ENCODE measurements at regions not wholly inside any gene's neighbourhood (a gene's known extent, or its start where the extent isn't known, plus 50 kb on each side); places are given as distances from the start of the nearest gene placed in this dataset.

DNA sequence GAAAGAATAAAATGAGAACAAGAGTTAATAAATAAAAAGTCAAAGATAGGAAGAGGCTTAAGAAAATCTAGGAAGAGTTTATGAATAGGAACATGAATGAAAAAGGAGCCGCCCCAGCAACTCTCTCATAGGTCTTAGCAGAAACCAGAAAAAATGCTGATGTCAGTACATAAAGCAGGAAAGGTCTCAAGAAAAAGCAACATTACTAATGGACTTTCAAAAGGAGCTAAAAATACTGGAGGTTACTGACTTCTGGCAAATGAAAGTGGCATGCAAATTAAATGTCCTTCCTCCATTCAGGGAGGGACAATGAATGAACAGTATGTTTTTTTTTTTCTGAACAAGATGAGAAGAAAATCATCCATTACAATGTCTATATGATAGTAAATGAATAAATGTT lies 387.6 kb downstream of the BRINP2 start (continued):
- TF ChIP-seq, protein P1, sequence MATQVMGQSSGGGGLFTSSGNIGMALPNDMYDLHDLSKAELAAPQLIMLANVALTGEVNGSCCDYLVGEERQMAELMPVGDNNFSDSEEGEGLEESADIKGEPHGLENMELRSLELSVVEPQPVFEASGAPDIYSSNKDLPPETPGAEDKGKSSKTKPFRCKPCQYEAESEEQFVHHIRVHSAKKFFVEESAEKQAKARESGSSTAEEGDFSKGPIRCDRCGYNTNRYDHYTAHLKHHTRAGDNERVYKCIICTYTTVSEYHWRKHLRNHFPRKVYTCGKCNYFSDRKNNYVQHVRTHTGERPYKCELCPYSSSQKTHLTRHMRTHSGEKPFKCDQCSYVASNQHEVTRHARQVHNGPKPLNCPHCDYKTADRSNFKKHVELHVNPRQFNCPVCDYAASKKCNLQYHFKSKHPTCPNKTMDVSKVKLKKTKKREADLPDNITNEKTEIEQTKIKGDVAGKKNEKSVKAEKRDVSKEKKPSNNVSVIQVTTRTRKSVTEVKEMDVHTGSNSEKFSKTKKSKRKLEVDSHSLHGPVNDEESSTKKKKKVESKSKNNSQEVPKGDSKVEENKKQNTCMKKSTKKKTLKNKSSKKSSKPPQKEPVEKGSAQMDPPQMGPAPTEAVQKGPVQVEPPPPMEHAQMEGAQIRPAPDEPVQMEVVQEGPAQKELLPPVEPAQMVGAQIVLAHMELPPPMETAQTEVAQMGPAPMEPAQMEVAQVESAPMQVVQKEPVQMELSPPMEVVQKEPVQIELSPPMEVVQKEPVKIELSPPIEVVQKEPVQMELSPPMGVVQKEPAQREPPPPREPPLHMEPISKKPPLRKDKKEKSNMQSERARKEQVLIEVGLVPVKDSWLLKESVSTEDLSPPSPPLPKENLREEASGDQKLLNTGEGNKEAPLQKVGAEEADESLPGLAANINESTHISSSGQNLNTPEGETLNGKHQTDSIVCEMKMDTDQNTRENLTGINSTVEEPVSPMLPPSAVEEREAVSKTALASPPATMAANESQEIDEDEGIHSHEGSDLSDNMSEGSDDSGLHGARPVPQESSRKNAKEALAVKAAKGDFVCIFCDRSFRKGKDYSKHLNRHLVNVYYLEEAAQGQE (IDR thresholded peaks at IDR 0.05): no peak
- TF ChIP-seq NR2F2 (IDR thresholded peaks at IDR 0.05): no peak
- no peak for TF ChIP-seq EGR1 (IDR thresholded peaks at IDR 0.05; ENCODE audit: low read depth in 2 of 2)
- TF ChIP-seq RXRA (IDR thresholded peaks at IDR 0.05): no peak
- TF ChIP-seq, protein P2, sequence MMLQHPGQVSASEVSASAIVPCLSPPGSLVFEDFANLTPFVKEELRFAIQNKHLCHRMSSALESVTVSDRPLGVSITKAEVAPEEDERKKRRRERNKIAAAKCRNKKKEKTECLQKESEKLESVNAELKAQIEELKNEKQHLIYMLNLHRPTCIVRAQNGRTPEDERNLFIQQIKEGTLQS (IDR thresholded peaks at IDR 0.05): no peak
- no peak for TF ChIP-seq HNF4A (conservative IDR thresholded peaks at IDR 0.05)
- no peak for TF ChIP-seq FOXA2 (IDR thresholded peaks at IDR 0.05)
- TF ChIP-seq RAD21 (IDR thresholded peaks at IDR 0.05): no peak
- TF ChIP-seq YY1 (IDR thresholded peaks at IDR 0.05): no peak
- TF ChIP-seq TAF1 (conservative IDR thresholded peaks at IDR 0.05): no peak

DNA sequence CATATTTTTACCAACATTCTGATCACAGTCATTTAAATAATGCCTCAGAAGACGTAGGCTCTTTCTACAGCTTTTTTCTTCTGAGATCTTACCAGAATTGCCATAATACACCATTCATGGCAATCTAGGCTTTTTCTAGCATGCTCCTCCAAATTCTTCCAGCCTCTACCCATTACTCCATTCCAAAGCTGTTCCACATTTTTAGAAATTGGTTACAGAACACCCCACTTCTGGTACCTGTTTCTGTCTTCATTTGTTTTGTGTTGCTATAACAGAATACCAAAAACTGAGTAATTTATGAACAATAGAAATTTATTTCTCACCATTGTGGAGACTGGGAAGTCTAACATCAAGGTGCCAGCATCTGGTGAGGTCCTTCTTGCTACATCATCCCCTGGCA lies 385.4 kb downstream of the BRINP2 start:
- 72% methylated on average over 1 of the region's 1 CpG for WGBS
- Histone ChIP-seq H3K27me3 (ENCODE audit: control insufficient read depth in 4 of 4, insufficient read depth in 4 of 4, low read length in 3 of 4) (no peaks in the 10 kb centered on the region), H3K4me3 (ENCODE audit: low read depth in 1 of 3, low read length in 3 of 3) (no peak overlapping the region), H3K4me1 (ENCODE audit: control insufficient read depth in 4 of 4, insufficient read depth in 4 of 4, low read length in 3 of 4) (no peaks in the 10 kb centered on the region), H3K36me3 (ENCODE audit: control insufficient read depth in 4 of 4, insufficient read depth in 3 of 4, low read depth in 1 of 4, low read length in 3 of 4) (no peaks in the 10 kb centered on the region), H3K27ac (ENCODE audit: low read depth in 1 of 2, low read length in 2 of 2) (no peak overlapping the region), H3K9me3 (ENCODE audit: control insufficient read depth in 4 of 4, low read length in 3 of 4) (peaks cover 0 to 14% (median 6%) of the 10 kb centered on the region in 4 donors), H3K9ac (ENCODE audit: low read depth in 1 of 2, low read length in 2 of 2) (no peak overlapping the region)
- DNase-seq (ENCODE audit: low spot score): no peak
- TF ChIP-seq RAD21 (IDR thresholded peaks at IDR 0.05) (no peak), SP1 (IDR thresholded peaks at IDR 0.05) (no peak), GABPA (IDR thresholded peaks at IDR 0.05 in 1 of 2, conservative IDR thresholded peaks at IDR 0.05 in 1 of 2) (no peak), NR2F2 (IDR thresholded peaks at IDR 0.05) (no peak), FOXA2 (IDR thresholded peaks at IDR 0.05) (no peak)
- TF ChIP-seq, protein P1 (IDR thresholded peaks at IDR 0.05): no peak

DNA sequence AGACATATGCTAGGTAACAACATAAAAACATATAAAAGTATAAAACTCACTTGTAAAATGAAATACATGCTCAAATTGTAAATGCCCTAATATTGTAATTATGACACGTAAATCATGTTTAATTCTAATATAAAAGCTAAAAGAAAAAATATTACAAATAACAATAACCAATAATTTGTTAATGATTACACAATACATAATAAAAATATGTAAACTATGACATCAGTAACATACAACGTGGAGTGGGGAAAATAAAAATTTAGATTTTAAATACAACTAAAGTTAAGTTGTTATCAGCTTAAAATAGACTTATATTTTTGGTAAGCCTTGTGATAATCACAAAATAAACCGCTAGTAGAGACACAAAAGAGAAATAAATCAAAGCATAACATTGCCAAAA lies 376.4 kb downstream of the BRINP2 start:
- Histone ChIP-seq H3K4me1 (ENCODE audit: control insufficient read depth in 4 of 4, insufficient read depth in 4 of 4, low read length in 3 of 4) (no peaks in the 10 kb centered on the region), H3K27ac (ENCODE audit: low read depth in 1 of 2, low read length in 2 of 2) (no peak overlapping the region), H3K9ac (ENCODE audit: low read depth in 1 of 2, low read length in 2 of 2) (no peak overlapping the region), H3K9me3 (ENCODE audit: control insufficient read depth in 4 of 4, low read length in 3 of 4) (no peaks in the 10 kb centered on the region), H3K27me3 (ENCODE audit: control insufficient read depth in 4 of 4, insufficient read depth in 4 of 4, low read length in 3 of 4) (no peaks in the 10 kb centered on the region), H3K4me3 (ENCODE audit: low read depth in 1 of 3, low read length in 3 of 3) (no peak overlapping the region), H3K36me3 (ENCODE audit: control insufficient read depth in 4 of 4, insufficient read depth in 3 of 4, low read depth in 1 of 4, low read length in 3 of 4) (no peaks in the 10 kb centered on the region)
- no peak for TF ChIP-seq JUND (IDR thresholded peaks at IDR 0.05)
- TF ChIP-seq, protein P2 (IDR thresholded peaks at IDR 0.05): no peak
- TF ChIP-seq, protein P3, sequence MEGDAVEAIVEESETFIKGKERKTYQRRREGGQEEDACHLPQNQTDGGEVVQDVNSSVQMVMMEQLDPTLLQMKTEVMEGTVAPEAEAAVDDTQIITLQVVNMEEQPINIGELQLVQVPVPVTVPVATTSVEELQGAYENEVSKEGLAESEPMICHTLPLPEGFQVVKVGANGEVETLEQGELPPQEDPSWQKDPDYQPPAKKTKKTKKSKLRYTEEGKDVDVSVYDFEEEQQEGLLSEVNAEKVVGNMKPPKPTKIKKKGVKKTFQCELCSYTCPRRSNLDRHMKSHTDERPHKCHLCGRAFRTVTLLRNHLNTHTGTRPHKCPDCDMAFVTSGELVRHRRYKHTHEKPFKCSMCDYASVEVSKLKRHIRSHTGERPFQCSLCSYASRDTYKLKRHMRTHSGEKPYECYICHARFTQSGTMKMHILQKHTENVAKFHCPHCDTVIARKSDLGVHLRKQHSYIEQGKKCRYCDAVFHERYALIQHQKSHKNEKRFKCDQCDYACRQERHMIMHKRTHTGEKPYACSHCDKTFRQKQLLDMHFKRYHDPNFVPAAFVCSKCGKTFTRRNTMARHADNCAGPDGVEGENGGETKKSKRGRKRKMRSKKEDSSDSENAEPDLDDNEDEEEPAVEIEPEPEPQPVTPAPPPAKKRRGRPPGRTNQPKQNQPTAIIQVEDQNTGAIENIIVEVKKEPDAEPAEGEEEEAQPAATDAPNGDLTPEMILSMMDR (IDR thresholded peaks at IDR 0.05; ENCODE audit: low read depth, low read length, missing input control): no peak
- TF ChIP-seq RAD21 (IDR thresholded peaks at IDR 0.05): no peak
- no peak for TF ChIP-seq FOXA1 (IDR thresholded peaks at IDR 0.05)
- TF ChIP-seq TAF1 (conservative IDR thresholded peaks at IDR 0.05): no peak
- no peak for TF ChIP-seq RXRA (IDR thresholded peaks at IDR 0.05)
- TF ChIP-seq EGR1 (IDR thresholded peaks at IDR 0.05; ENCODE audit: low read depth in 2 of 2): no peak
- no peak for TF ChIP-seq FOXA2 (IDR thresholded peaks at IDR 0.05)
- TF ChIP-seq, protein P4, sequence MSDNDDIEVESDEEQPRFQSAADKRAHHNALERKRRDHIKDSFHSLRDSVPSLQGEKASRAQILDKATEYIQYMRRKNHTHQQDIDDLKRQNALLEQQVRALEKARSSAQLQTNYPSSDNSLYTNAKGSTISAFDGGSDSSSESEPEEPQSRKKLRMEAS (IDR thresholded peaks at IDR 0.05): no peak
- TF ChIP-seq, protein P5, sequence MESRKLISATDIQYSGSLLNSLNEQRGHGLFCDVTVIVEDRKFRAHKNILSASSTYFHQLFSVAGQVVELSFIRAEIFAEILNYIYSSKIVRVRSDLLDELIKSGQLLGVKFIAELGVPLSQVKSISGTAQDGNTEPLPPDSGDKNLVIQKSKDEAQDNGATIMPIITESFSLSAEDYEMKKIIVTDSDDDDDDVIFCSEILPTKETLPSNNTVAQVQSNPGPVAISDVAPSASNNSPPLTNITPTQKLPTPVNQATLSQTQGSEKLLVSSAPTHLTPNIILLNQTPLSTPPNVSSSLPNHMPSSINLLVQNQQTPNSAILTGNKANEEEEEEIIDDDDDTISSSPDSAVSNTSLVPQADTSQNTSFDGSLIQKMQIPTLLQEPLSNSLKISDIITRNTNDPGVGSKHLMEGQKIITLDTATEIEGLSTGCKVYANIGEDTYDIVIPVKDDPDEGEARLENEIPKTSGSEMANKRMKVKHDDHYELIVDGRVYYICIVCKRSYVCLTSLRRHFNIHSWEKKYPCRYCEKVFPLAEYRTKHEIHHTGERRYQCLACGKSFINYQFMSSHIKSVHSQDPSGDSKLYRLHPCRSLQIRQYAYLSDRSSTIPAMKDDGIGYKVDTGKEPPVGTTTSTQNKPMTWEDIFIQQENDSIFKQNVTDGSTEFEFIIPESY (IDR thresholded peaks at IDR 0.05): no peak
- TF ChIP-seq YY1 (IDR thresholded peaks at IDR 0.05): no peak
- 81% methylated on average over 3 of the region's 3 CpGs for WGBS
- DNase-seq (ENCODE audit: low spot score): no peak
